Heart left ventricle (tissue), 16 donors: ENCODE measurements at regions not wholly inside any gene's neighbourhood (a gene's known extent, or its start where the extent isn't known, plus 50 kb on each side); places are given as distances from the start of the nearest gene placed in this dataset.

ENCODE experiments used
- ATAC-seq, 4 donors: fragments of 200-7000 bp; cut with Tn5 transposase; one replicate each; pipeline ENCODE4 v1.9.1; 2020 to 2022; ENCODE audit warnings: moderate library complexity in 4 of 4, mild to moderate bottlenecking in 3 of 4, moderate number of reproducible peaks in 1 of 4
- DNase-seq, 5 donors: peaks; one replicate each; pipeline ENCODE4 v3.0.0-alpha.2; 2020
- H3K27ac ChIP-seq, 12 donors: fragments of 200-600 bp; sonication (generic) in 4 of 12; one replicate each; pipeline versions ENCODE4 v1.5.0 to v1.8.0; 2016 to 2022; ENCODE audit warnings: mild to moderate bottlenecking in 2 of 12
- H3K27me3 ChIP-seq, 9 donors: fragments of 200-600 bp; sonication (generic) in 2 of 9; one replicate each; pipeline versions ENCODE4 v1.5.1 to v1.8.0; 2016 to 2022; ENCODE audit warnings: mild to moderate bottlenecking in 3 of 9
- H3K36me3 ChIP-seq, 9 donors: fragments of 200-600 bp; sonication (generic) in 2 of 9; one replicate each; pipeline versions ENCODE4 v1.5.0 to v1.8.0; 2018 to 2022; ENCODE audit warnings: mild to moderate bottlenecking in 2 of 9
- H3K4me1 ChIP-seq, 12 donors: fragments of 200-600 bp; sonication (generic) in 4 of 12; one replicate each; pipeline versions ENCODE4 v1.5.0 to v1.8.0; 2016 to 2022; ENCODE audit warnings: mild to moderate bottlenecking in 3 of 12
- H3K4me3 ChIP-seq, 12 donors: fragments of 200-600 bp; sonication (generic) in 4 of 12; one replicate each; pipeline versions ENCODE4 v1.5.0 to v1.8.0; 2017 to 2022; ENCODE audit warnings: mild to moderate bottlenecking in 9 of 12, moderate library complexity in 4 of 12
- H3K9me3 ChIP-seq, 12 donors: fragments of 200-600 bp; sonication (generic) in 4 of 12; one replicate each; pipeline versions ENCODE4 v1.5.0 to v1.8.0; 2016 to 2022; ENCODE audit warnings: mild to moderate bottlenecking in 1 of 12
- POLR2A ChIP-seq, 2 donors: fragments of 450-650 bp; IDR thresholded peaks; one replicate each; pipeline ENCODE4 v1.6.1; 2017; ENCODE audit warnings: antibody characterized with exemption in 2 of 2, mild to moderate bottlenecking in 2 of 2, moderate library complexity in 2 of 2
- WGBS, 4 donors: extraction: QIAGEN DNeasy Blood & Tissue Kit in 2 of 4; methylation state at CpG; one replicate each; pipeline versions ENCODE4 v1.1.5 to v1.1.7; 2013 to 2018; 5-methylcytosine and 5-hydroxymethylcytosine counted together
- intact Hi-C, 10 donors: fragments of 100-400 bp; cut with DNase I; formaldehyde crosslinking; loops; one replicate each; pipeline versions ENCODE4 v1.11.1 to v1.14.2; 2022
- TF ChIP-seq, protein P1 (sequence below), 12 donors: fragments of 200-600 bp; sonication (generic) in 4 of 12; IDR thresholded peaks; one replicate each; pipeline versions ENCODE4 v1.5.0 to v1.8.0; 2018 to 2022; ENCODE audit warnings: antibody characterized with exemption in 12 of 12, mild to moderate bottlenecking in 5 of 12
- donor health status: ischemic (EF 13 %, LVEDD 7.1; RV severe dilation, severe dysfunction).
- donor health status: healthy with polysubstance abuse.
- donor health status: DM: no; HTN: yes; CAD: no.
- donor health status: DM: no; HTN: no; CAD: no.
- donor health status: ischemic (EF 25% LVEDD 6.9; RV normal size, moderate dysfunction).
- donor health status: ischemic (EF 25% LVEDD 5.7; RV mildly dilated, moderate dysfunction).
- donor health status: healthy.
- donor health status: DM: yes; HTN: yes; CAD: no.
- donor health status: ischemic (EF 35%, LVEDD 5.7; RV mildly dilated, moderate dysfunction).
- donor health status: nonischemic (EF 11% LVEDD 7.7; RV severe dilation, severe dysfunction).
- donor health status: DM: yes; HTN: yes; CAD: no.
- donor health status: PGD.
- donor health status: ischemic (EF 29% LVEDD 5.4; RV normal size, mild dysfunction).
- donor health status: nonischemic (EF 23%, LVEDD 6.1; RV moderate dilation, normal function).

- no peak for ATAC-seq
- Histone ChIP-seq H3K9me3 (no peaks in the 10 kb centered on the region), H3K4me3 (no peak overlapping the region), H3K36me3 (no peaks in the 10 kb centered on the region), H3K27me3 (no peaks in the 10 kb centered on the region), H3K27ac (no peak overlapping the region), H3K4me1 (no peaks in the 10 kb centered on the region)
- no peak for TF ChIP-seq POLR2A (IDR thresholded peaks at IDR 0.05)
- TF ChIP-seq, protein P1, sequence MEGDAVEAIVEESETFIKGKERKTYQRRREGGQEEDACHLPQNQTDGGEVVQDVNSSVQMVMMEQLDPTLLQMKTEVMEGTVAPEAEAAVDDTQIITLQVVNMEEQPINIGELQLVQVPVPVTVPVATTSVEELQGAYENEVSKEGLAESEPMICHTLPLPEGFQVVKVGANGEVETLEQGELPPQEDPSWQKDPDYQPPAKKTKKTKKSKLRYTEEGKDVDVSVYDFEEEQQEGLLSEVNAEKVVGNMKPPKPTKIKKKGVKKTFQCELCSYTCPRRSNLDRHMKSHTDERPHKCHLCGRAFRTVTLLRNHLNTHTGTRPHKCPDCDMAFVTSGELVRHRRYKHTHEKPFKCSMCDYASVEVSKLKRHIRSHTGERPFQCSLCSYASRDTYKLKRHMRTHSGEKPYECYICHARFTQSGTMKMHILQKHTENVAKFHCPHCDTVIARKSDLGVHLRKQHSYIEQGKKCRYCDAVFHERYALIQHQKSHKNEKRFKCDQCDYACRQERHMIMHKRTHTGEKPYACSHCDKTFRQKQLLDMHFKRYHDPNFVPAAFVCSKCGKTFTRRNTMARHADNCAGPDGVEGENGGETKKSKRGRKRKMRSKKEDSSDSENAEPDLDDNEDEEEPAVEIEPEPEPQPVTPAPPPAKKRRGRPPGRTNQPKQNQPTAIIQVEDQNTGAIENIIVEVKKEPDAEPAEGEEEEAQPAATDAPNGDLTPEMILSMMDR (IDR thresholded peaks at IDR 0.05): no peak
- WGBS, 4 donors: 73 to 81% (median 79%) methylated on average over 2 of the region's 2 CpGs
- no peak for DNase-seq
- intact Hi-C loops: no loop called here
These were observed 370.8 kb upstream of the SUCLG2 start for GRCh38 chr3:68025189-68025588.

DNA sequence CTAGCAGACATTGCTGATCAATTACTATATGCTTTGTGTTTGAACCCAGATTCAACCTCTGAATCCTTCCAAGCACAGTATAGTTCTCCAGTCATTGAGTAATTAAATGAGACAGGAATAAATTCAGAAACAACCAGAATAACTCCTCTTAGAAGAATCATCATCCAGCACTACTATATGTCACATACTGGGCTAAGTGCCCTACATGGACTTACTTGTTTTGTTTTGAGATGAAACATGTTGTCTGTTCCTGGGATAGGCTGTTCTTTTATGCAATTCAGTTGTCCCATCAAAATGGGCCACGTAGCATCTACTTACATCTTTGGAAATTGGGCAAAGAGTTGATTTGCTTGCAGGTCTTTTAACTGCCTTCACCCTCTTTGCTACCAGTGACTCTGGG is 365.5 kb upstream of the SUCLG2 start:
- intact Hi-C loops: no loop called here
- H3K27me3 ChIP-seq: no peaks in the 10 kb centered on the region
- DNase-seq (no peak), ATAC-seq (no peak)
- H3K4me1 ChIP-seq: no peaks in the 10 kb centered on the region
- no peak overlapping the region for H3K27ac ChIP-seq
- WGBS, 4 donors: 50 to 71% (median 66%) methylated on average over 1 of the region's 1 CpG
- TF ChIP-seq, protein P1 (IDR thresholded peaks at IDR 0.05): no peak
- TF ChIP-seq POLR2A (IDR thresholded peaks at IDR 0.05): no peak
- no peaks in the 10 kb centered on the region for H3K9me3 ChIP-seq
- H3K4me3 ChIP-seq: no peak overlapping the region
- no peaks in the 10 kb centered on the region for H3K36me3 ChIP-seq

DNA sequence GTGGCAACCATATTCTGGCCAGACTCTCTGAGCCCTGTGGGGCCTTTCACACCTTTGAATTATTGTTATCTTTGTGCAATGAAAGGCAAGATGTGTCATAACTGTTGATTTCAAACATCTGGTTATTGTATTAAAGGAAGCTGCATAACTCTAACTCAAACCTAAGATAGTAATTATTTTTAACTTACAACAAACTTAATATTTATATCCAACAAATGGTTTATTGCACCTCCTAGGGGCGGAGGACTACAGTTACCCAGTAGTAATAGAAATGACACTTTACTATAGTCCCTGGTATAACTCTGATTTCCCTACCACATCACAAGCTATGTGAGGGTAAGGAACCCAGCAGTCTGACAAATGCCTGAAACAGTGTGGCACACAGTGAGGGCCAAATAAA is 363.9 kb upstream of the SUCLG2 start:
- Histone ChIP-seq H3K4me3 (no peak overlapping the region), H3K27ac (no peak overlapping the region), H3K27me3 (no peaks in the 10 kb centered on the region), H3K9me3 (no peaks in the 10 kb centered on the region), H3K36me3 (no peaks in the 10 kb centered on the region), H3K4me1 (no peaks in the 10 kb centered on the region)
- ATAC-seq (no peak), DNase-seq (no peak)
- TF ChIP-seq, protein P1 (IDR thresholded peaks at IDR 0.05): no peak
- intact Hi-C loops: no loop called here
- WGBS, 4 donors: 78 to 91% (median 82%) methylated on average over 1 of the region's 1 CpG

DNA sequence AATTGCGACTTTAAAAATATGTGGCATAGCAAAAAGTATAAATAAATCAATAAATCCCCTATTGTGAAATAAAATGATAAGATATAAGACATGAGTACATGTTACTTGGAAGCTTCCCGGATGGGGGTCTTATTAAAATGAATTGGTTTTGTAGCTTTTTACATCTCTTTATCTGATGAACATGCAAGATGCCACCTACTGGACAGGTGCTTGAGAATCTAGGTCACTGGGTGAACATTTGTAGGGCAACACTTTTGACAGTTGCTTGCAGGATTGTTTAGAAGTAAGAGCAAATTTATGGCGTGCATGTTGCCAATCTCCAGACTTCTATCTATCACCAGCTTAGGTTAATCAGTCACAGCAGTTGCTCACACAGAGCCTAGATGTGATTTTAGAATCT is 362.7 kb upstream of the SUCLG2 start:
- Histone ChIP-seq H3K4me3 (no peak overlapping the region), H3K4me1 (no peaks in the 10 kb centered on the region), H3K9me3 (no peaks in the 10 kb centered on the region), H3K36me3 (no peaks in the 10 kb centered on the region), H3K27ac (no peak overlapping the region), H3K27me3 (no peaks in the 10 kb centered on the region)
- 72 to 74% (median 73%) methylated on average over 3 of the region's 3 CpGs for WGBS, 4 donors
- TF ChIP-seq, protein P1 (IDR thresholded peaks at IDR 0.05): no peak
- no peak for TF ChIP-seq POLR2A (IDR thresholded peaks at IDR 0.05)
- intact Hi-C loops: no loop called here
- DNase-seq (no peak), ATAC-seq (no peak)
